DND-41 (cell line): ENCODE measurements at regions not wholly inside any gene's neighbourhood (a gene's known extent, or its start where the extent isn't known, plus 50 kb on each side); places are given as distances from the start of the nearest gene placed in this dataset.

ENCODE experiments used
- CTCF ChIP-seq: IDR thresholded peaks from 2 replicates; pipeline ENCODE4 v1.5.1; 2012; ENCODE audit warnings: borderline replicate concordance, low read length, moderate library complexity, mild to moderate bottlenecking; ENCODE audit not compliant: poor library complexity, severe bottlenecking; ENCODE audit errors: extremely low read depth
- EZH2 ChIP-seq: IDR thresholded peaks from 3 replicates; pipeline ENCODE4 v1.6.1; 2012; ENCODE audit warnings: borderline replicate concordance, low read depth, mild to moderate bottlenecking, moderate library complexity, low read length, inconsistent platforms; ENCODE audit not compliant: severe bottlenecking

GRCh38 chr20:63072991-63073737 is 66.4 kb upstream of the BHLHE23 start:
- TF ChIP-seq CTCF, result no peak
- no peak for TF ChIP-seq EZH2
